ENCODE measurements at regions not wholly inside any gene's neighbourhood (a gene's known extent, or its start where the extent isn't known, plus 50 kb on each side); places are given as distances from the start of the nearest gene placed in this dataset.

DNA sequence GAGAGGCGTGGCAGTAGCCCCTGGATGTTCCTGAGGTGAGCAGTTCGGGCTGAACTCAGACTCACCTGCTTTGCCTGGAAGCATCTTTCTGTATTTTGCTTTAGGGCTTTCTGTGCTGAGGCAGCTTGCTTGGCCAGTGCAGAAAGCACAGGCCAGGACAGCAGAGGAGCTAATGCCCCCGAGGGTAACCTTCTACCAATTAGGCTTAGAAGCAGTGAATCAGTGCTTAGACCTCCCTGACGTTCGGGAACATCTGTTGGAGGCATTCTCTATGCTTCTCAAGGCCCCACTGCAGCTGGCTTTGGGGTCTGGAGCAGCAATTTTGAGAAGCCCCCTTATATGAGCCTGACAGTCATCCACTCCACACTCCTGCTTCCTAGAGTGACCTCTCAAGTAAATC is 350.7 kb upstream of the PROK2 start:
- no peak for DNase-seq (ENCODE audit: extremely low read depth, low read depth)

DNA sequence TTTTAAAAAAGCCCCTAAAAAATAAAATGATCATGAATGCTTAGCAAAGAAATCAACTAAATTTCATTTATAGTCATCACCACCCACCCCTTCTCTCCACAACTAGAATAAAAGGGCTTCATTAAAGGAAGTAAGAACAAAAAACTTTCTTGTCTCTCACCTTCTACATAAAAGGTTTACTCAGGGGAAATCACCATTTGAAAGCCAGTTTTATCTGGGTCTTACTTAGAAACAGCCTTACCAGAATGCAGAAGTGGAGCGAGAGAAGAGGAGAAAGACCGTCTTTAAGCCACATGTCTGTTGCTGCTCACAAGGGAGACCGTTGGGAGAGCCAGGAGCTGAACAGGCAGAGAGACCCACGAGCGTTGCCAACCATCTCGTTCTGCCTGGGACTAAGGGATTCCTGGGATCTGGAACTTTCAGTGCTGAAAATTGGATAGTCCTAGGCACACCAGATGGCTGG is 350.1 kb upstream of the PROK2 start:
- no peak for DNase-seq (ENCODE audit: extremely low read depth, low read depth)

DNA sequence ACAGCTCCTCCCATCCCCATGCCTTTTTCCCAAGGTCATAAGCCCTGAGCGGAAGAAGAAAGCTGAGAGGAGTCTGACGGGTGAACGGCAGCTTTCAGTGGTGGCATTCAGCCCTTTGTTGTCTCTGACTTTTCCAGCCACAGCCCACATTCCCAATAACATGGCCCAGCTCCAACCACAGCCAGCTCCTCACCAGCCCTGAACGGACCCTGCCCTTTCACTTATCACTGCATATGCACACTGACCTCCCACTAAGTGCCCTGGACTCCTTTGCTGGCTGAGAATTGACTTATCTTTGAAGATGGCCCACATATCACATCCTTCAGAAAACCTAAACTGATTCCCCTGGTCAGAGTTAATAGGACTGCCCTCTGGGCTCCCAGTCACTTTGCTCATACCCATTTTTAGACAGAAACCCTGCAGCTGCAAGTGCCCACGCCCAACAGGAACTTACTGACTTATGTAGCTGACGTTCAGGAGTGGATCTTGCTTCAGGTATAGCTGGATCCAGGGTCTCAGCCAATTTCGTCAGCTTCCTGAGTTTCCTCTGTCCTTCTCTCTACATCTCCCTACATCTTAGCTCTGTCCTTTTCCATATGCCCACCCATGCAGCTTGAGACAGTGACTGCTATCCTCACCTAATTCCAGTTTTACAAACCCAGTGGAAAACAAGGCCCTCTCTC is 348.5 kb upstream of the PROK2 start:
- DNase-seq (ENCODE audit: extremely low read depth, low read depth): no peak

GRCh38 chr3:72131899-72132298 is 347.0 kb upstream of the PROK2 start:
- no peak for DNase-seq (ENCODE audit: extremely low read depth, low read depth)

- no peak for DNase-seq (ENCODE audit: extremely low read depth, low read depth)
Measured at GRCh38 chr3:72130565-72130964, 345.6 kb upstream of the PROK2 start.

GRCh38 chr3:72129501-72130094 is 344.6 kb upstream of the PROK2 start:
- DNase-seq (ENCODE audit: extremely low read depth, low read depth): no peak

DNA sequence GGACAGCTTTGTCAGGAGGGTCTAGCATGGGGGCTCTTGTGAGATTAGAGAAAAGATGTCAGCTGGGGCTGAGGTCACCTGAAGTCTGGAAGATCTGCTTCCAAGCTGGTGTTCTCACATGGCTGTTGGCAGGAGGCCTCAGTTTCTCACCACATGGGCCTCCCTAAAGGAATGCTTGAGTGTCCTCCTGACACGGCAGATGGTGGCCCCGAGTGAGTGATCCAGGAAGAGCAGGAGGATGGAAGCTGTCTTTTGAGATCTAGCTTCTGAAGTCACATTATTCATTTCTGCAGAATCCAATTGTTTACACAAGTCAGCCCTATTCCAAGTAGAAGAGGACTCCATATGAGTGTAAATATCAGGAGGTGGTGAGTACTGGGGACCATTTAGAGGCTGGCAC is 344.0 kb upstream of the PROK2 start:
- no peak for DNase-seq (ENCODE audit: extremely low read depth, low read depth)

DNA sequence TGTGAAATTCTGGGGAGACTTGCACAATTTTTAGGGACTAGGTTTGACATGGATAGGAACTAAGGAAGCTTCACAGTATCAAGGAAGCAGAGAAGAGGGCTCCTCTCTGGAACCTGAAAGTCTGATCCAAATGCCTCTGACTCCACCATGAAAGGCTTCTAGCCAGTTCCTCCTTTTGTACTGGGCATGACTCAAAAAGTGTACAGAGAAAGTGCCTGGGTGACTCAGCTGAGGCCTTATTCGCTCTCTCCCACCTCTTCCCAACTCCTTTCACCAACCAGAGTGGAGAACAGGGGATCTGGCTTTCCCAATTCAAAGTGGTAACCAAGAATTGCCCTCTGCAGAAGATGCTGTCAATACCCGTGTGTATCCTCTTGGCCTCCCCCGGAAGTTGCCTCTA is 342.9 kb upstream of the PROK2 start:
- no peak for DNase-seq (ENCODE audit: extremely low read depth, low read depth)

DNA sequence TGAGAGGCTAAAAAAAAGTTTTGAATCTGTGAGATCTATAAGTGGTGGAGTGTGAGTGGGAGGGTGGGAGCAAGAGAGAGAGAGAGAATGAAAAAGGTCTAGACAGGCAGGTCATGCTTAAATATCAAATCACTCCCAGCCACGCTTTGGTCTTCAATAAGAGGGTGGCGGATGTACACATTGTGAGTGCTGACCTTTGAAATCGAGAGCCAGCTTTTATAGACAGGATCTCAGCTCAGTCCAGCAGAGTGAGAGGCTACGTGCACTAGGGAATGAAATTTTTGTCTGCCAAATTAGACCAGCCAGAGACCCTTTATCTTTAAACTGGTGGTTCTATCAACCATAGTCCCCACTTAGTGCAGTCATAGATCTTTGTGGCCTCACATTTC is 342.3 kb upstream of the PROK2 start:
- no peak for DNase-seq (ENCODE audit: extremely low read depth, low read depth)

GRCh38 chr3:72126441-72127223 is 341.7 kb upstream of the PROK2 start:
- no peak for DNase-seq (ENCODE audit: extremely low read depth, low read depth)

DNA sequence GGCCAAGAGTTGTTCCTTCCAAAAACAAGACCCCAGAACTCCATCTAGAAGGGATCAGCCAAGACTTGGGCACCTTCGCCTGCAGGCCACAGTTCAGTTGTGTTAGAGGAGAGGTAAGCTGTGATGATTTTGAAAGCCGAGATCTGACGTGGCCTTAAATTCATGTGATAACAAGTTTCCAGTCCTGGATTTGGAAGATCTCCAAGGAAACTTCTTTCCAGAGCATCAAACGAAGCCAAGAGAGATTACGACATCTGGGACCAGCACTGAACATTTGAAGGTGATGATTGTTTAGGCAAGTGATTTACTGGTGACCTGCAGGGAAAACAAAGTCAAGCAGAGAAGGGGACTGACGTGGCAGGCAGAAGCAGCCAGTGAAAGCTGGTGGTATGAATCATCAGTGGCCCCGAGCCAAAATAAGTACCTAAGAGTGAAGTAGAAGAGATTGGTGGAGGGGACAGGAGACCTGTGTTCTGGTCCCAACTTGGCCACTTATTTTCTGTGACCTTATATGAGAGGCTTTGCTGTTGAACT is 339.0 kb upstream of the PROK2 start:
- peak; percentile 4 for DNase-seq (ENCODE audit: extremely low read depth, low read depth)

GRCh38 chr3:72120806-72121778 is 336.1 kb upstream of the PROK2 start:
- DNase-seq (ENCODE audit: extremely low read depth, low read depth): no peak

- no peak for DNase-seq (ENCODE audit: extremely low read depth, low read depth)
Measured at GRCh38 chr3:72120039-72120438, 335.1 kb upstream of the PROK2 start.

GRCh38 chr3:72118628-72119027 is 333.7 kb upstream of the PROK2 start:
- DNase-seq (ENCODE audit: extremely low read depth, low read depth): no peak

DNA sequence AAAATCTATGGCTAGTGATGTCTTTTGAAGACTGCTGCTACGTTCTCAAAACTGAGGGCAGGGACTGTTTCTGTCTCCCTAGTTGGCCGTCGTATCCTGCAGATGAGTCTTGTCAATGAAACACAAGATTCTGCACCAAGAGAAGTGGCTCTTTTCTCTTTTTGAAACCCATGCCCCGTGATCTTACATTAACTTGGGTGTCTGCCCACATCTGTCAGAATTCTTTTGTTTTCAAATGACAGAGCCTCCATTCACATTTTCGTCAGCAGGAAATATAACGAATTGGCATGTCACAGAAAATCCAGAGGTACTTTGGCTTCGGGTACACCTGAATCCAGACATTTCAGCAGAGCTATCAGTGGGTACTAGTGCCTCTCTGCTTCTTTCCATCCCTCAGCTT is 331.3 kb upstream of the PROK2 start:
- no peak for DNase-seq (ENCODE audit: extremely low read depth, low read depth)

GRCh38 chr3:72115307-72115706 is 330.4 kb upstream of the PROK2 start:
- DNase-seq (ENCODE audit: extremely low read depth, low read depth): no peak

DNA sequence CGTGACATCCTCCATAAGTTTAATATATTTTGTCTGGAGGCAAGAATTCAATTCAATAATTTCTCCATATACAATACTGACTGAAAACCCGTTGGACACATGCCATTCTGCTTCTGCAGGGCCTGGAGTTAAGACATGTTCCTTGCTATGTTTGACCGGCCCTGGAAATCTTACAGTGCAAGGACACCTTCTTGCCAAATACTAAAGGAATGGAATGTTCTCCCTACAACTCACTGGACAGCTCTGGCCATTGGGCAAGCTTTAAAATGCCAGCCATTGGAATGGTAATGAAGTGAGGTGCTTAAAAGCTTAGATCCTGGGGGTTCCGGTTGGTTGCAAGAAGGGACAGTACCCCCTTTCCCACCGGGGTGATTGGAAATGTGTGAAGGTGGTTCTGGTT is 329.8 kb upstream of the PROK2 start:
- no peak for DNase-seq (ENCODE audit: extremely low read depth, low read depth)

GRCh38 chr3:72113964-72114363 is 329.0 kb upstream of the PROK2 start:
- DNase-seq (ENCODE audit: extremely low read depth, low read depth): no peak

DNA sequence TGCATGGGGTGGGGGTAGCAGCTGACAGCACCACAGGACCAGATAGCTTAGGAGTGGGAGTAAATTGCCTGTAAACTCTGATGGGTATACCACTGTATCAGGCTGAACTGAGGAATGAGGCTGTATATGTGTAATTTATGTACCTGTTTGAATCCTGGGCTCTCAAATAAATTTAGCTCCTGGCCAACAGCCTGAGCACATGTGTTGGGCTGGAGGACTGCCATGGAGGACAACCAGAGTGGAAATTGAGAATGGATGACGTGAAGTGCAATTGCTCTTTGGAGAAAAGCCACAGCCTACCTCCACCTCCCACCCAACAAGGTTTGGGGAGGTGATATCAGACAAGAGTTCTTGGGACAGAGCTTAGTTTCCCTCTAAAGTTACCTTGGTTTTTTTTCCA is 328.6 kb upstream of the PROK2 start:
- no peak for DNase-seq (ENCODE audit: extremely low read depth, low read depth)

DNA sequence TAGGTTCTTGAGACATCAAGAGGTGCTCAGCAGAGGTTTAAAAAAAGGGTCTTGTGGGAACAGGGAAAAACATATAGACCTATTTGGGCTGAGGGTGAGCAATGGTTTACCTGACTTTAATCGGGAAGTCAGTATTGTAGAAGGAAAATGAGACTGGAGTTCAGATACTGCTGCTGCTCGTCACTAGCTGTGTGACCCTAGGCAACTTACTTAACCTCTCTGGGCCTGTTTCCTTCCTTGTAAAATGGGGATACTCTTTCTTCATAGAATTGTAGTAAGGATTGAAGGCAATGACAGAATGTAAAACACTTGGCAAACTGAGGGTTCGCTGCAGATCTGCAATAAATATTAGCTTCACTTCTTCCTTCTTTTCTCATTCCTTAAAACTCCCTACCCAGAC is 327.5 kb upstream of the PROK2 start:
- DNase-seq (ENCODE audit: extremely low read depth, low read depth): no peak

Data from NCI-H460 (cell line).